Neural crest cell (in vitro differentiated cells): ENCODE measurements at regions not wholly inside any gene's neighbourhood (a gene's known extent, or its start where the extent isn't known, plus 50 kb on each side); places are given as distances from the start of the nearest gene placed in this dataset.
"Not testable (repeated sequence)": the region's sequence is repeated elsewhere in the genome, so short reads cannot be mapped to it uniquely, and the experiment has no call there.

Source experiments
- DNase-seq: peaks from one replicate; pipeline ENCODE4 v3.0.0; 2021; ENCODE audit warnings: low read depth, mixed read lengths, low spot score
- H3K27ac Mint-ChIP-seq: one replicate; pipeline ENCODE4 v1.8.0; 2021; ENCODE audit warnings: mild to moderate bottlenecking, mixed read lengths; ENCODE audit not compliant: unreplicated experiment
- H3K27me3 Mint-ChIP-seq: 2 replicates; pipeline ENCODE4 v1.8.0; 2021; ENCODE audit warnings: low read depth, mild to moderate bottlenecking, mixed read lengths
- H3K36me3 Mint-ChIP-seq: 2 replicates; pipeline ENCODE4 v1.8.0; 2021; ENCODE audit warnings: low read depth, mild to moderate bottlenecking, mixed read lengths
- H3K4me1 Mint-ChIP-seq: 2 replicates; pipeline ENCODE4 v1.8.0; 2021; ENCODE audit warnings: mixed read lengths
- H3K4me3 Mint-ChIP-seq: one replicate; pipeline ENCODE4 v1.8.0; 2021; ENCODE audit warnings: mild to moderate bottlenecking, mixed read lengths
- H3K9me3 Mint-ChIP-seq: 2 replicates; pipeline ENCODE4 v1.8.0; 2021; ENCODE audit warnings: mixed read lengths
- CTCF ChIP-seq: fragments of 200-600 bp; sonication (generic); conservative IDR thresholded peaks from 2 replicates; pipeline ENCODE4 v1.5.0; 2021; ENCODE audit warnings: antibody characterized with exemption, mild to moderate bottlenecking

- no peak overlapping the region for H3K4me3 Mint-ChIP-seq
- no peak overlapping the region for H3K27ac Mint-ChIP-seq
- no peak for DNase-seq
- no peaks in the 10 kb centered on the region for H3K9me3 Mint-ChIP-seq
- TF ChIP-seq CTCF, result no peak
- H3K36me3 Mint-ChIP-seq, result no peaks in the 10 kb centered on the region
- peaks cover 8% of the 10 kb centered on the region for H3K4me1 Mint-ChIP-seq
- H3K27me3 Mint-ChIP-seq, result no peaks in the 10 kb centered on the region
Measured at GRCh38 chr21:17390569-17390968, 122.3 kb upstream of the CXADR start.

GRCh38 chr21:17391811-17392340, 121.0 kb upstream of the CXADR start:
- Mint-ChIP-seq H3K9me3 (no peaks in the 10 kb centered on the region), H3K4me1 (peaks cover 14% of the 10 kb centered on the region), H3K4me3 (no peak overlapping the region), H3K36me3 (no peaks in the 10 kb centered on the region), H3K27ac (no peak overlapping the region), H3K27me3 (no peaks in the 10 kb centered on the region)
- TF ChIP-seq CTCF, result no peak
- no peak for DNase-seq

- no peak for DNase-seq
- Mint-ChIP-seq H3K9me3 (no peaks in the 10 kb centered on the region), H3K36me3 (no peaks in the 10 kb centered on the region), H3K4me1 (peaks cover 17% of the 10 kb centered on the region), H3K4me3 (no peak overlapping the region), H3K27ac (no peak overlapping the region), H3K27me3 (no peaks in the 10 kb centered on the region)
- no peak for TF ChIP-seq CTCF
Measured at GRCh38 chr21:17393413-17393812, 119.4 kb upstream of the CXADR start.

GRCh38 chr21:17396948-17397347, 115.9 kb upstream of the CXADR start:
- H3K27ac Mint-ChIP-seq, result peak overlapping the region; percentile 31
- no peak for DNase-seq
- no peaks in the 10 kb centered on the region for H3K27me3 Mint-ChIP-seq
- H3K36me3 Mint-ChIP-seq, result no peaks in the 10 kb centered on the region
- H3K9me3 Mint-ChIP-seq, result no peaks in the 10 kb centered on the region
- H3K4me3 Mint-ChIP-seq, result no peak overlapping the region
- H3K4me1 Mint-ChIP-seq, result peaks cover 28% of the 10 kb centered on the region
- no peak for TF ChIP-seq CTCF

GRCh38 chr21:17397703-17398102, 115.1 kb upstream of the CXADR start:
- DNase-seq, result no peak
- TF ChIP-seq CTCF, result no peak
- no peaks in the 10 kb centered on the region for H3K36me3 Mint-ChIP-seq
- peaks cover 28% of the 10 kb centered on the region for H3K4me1 Mint-ChIP-seq
- H3K27ac Mint-ChIP-seq, result no peak overlapping the region
- no peak overlapping the region for H3K4me3 Mint-ChIP-seq
- no peaks in the 10 kb centered on the region for H3K27me3 Mint-ChIP-seq
- H3K9me3 Mint-ChIP-seq, result no peaks in the 10 kb centered on the region

GRCh38 chr21:17398954-17399353, 113.9 kb upstream of the CXADR start:
- not testable (repeated sequence) for H3K27ac Mint-ChIP-seq, H3K27me3 Mint-ChIP-seq, H3K36me3 Mint-ChIP-seq, H3K4me3 Mint-ChIP-seq, H3K9me3 Mint-ChIP-seq, DNase-seq
- H3K4me1 Mint-ChIP-seq, result peaks cover 21% of the 10 kb centered on the region
